PFSK-1 (cell line): ENCODE measurements at regions not wholly inside any gene's neighbourhood (a gene's known extent, or its start where the extent isn't known, plus 50 kb on each side); places are given as distances from the start of the nearest gene placed in this dataset.

ENCODE experiments used
- FOXP2 ChIP-seq: optimal IDR thresholded peaks from 2 replicates; pipeline ENCODE3; 2011; ENCODE audit warnings: borderline replicate concordance, control low read depth, inconsistent platforms; ENCODE audit not compliant: insufficient read depth; ENCODE audit errors: extremely low read length, extremely low read depth
- POLR2AphosphoS5 ChIP-seq: IDR thresholded peaks from 2 replicates; pipeline ENCODE4 v1.6.1; 2012; ENCODE audit warnings: low read depth, mild to moderate bottlenecking, control low read depth, low read length, moderate library complexity
- SIN3A ChIP-seq: IDR thresholded peaks from 2 replicates; pipeline ENCODE4 v1.6.1; 2012; ENCODE audit warnings: mild to moderate bottlenecking, low read length, moderate library complexity, borderline replicate concordance; ENCODE audit not compliant: insufficient read depth
- TAF1 ChIP-seq: IDR thresholded peaks from 2 replicates; pipeline ENCODE4 v1.6.1; 2012; ENCODE audit warnings: low read length, control low read depth, borderline replicate concordance; ENCODE audit not compliant: insufficient read depth
- TF ChIP-seq, protein P1 (sequence below), 2 experiments: IDR thresholded peaks; 2 replicates each; pipeline versions ENCODE4 v1.6.1 to v1.8.0; 2011 to 2012; ENCODE audit warnings: low read depth in 2 of 2, low read length in 2 of 2, control low read depth in 1 of 2, inconsistent platforms in 1 of 2, mild to moderate bottlenecking in 1 of 2, moderate library complexity in 1 of 2; ENCODE audit not compliant: insufficient read depth in 1 of 2

GRCh38 chr11:79794484-79795393 lies 353.9 kb upstream of the TENM4 start:
- TF ChIP-seq, protein P1, sequence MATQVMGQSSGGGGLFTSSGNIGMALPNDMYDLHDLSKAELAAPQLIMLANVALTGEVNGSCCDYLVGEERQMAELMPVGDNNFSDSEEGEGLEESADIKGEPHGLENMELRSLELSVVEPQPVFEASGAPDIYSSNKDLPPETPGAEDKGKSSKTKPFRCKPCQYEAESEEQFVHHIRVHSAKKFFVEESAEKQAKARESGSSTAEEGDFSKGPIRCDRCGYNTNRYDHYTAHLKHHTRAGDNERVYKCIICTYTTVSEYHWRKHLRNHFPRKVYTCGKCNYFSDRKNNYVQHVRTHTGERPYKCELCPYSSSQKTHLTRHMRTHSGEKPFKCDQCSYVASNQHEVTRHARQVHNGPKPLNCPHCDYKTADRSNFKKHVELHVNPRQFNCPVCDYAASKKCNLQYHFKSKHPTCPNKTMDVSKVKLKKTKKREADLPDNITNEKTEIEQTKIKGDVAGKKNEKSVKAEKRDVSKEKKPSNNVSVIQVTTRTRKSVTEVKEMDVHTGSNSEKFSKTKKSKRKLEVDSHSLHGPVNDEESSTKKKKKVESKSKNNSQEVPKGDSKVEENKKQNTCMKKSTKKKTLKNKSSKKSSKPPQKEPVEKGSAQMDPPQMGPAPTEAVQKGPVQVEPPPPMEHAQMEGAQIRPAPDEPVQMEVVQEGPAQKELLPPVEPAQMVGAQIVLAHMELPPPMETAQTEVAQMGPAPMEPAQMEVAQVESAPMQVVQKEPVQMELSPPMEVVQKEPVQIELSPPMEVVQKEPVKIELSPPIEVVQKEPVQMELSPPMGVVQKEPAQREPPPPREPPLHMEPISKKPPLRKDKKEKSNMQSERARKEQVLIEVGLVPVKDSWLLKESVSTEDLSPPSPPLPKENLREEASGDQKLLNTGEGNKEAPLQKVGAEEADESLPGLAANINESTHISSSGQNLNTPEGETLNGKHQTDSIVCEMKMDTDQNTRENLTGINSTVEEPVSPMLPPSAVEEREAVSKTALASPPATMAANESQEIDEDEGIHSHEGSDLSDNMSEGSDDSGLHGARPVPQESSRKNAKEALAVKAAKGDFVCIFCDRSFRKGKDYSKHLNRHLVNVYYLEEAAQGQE (IDR thresholded peaks at IDR 0.05; ENCODE audit: insufficient read depth in 1 of 2, low read depth in 2 of 2, low read length in 2 of 2): no peak
- TF ChIP-seq FOXP2 (no peak), TAF1 (no peak), POLR2AphosphoS5 (no peak), SIN3A (no peak)

DNA sequence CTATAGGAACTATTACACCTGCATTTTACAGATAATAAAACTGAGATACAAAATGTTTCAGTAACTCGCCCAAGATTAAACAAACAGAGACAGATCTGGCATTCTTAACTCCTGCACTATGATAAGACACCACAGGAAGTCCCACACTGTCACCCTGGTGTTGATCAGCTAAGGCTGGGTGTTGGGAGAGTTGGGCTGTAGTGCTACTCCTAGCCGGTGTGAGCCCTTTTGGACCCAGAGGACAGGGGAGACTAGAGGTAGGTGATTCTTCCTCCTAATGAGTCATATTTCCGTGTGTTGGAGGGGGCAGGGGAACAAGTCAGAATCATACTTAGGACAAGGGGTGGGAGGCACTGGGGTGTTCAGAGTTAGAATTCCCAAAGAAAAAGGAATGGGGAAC lies 353.2 kb upstream of the TENM4 start:
- TF ChIP-seq, protein P1 (IDR thresholded peaks at IDR 0.05; ENCODE audit: insufficient read depth in 1 of 2, low read depth in 2 of 2, low read length in 2 of 2): no peak
- TF ChIP-seq POLR2AphosphoS5 (no peak), TAF1 (no peak), FOXP2 (no peak), SIN3A (no peak)

DNA sequence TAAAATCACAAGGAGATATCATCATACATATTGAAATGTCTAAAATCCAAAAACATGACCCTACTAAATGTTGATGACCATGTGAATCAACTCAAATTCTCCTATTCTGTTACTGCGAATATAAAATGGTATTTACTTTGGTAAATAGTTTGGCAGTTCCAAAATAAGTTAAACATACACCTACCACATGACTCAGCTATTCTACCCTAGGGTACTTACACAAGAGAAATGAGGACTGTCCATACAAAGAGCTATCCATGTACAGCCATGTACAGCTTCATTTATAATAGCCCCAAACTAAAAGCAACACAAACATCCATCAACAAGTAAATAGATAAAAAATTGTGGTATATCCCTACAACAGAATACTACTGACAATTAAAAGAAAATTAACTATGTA lies 346.1 kb upstream of the TENM4 start:
- no peak for TF ChIP-seq FOXP2
- no peak for TF ChIP-seq POLR2AphosphoS5

- TF ChIP-seq TAF1: no peak
These were observed 343.0 kb upstream of the TENM4 start for GRCh38 chr11:79783833-79784232.

DNA sequence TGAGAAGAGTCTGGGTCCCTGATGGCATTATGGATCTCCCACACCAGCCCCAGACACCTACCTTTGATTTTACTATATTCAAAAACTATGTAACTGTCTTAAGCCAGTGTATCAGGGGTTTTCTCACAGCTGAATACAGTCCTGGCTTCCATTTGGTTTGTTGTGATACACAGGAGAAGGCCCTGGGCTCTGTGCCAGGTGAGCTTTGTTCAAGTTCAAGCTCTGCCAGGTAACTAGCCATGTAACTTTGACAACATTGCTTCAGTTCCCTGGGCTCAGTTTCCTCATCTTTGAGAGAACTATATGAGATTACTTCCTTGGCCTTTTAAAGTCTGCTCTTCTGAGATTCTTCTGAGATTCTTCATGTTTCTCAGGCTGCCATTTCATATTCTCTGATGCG lies 327.5 kb upstream of the TENM4 start:
- no peak for TF ChIP-seq TAF1
- TF ChIP-seq, protein P1 (IDR thresholded peaks at IDR 0.05; ENCODE audit: insufficient read depth in 1 of 2, low read depth in 2 of 2, low read length in 2 of 2): no peak
- no peak for TF ChIP-seq FOXP2
- TF ChIP-seq SIN3A: no peak
- no peak for TF ChIP-seq POLR2AphosphoS5

GRCh38 chr11:79762279-79762921 lies 321.6 kb upstream of the TENM4 start:
- TF ChIP-seq SIN3A (no peak), POLR2AphosphoS5 (no peak), TAF1 (no peak), FOXP2 (no peak)
- TF ChIP-seq, protein P1 (IDR thresholded peaks at IDR 0.05; ENCODE audit: insufficient read depth in 1 of 2, low read depth in 2 of 2, low read length in 2 of 2): no peak
